Gastrocnemius medialis (tissue), 4 donors: ENCODE measurements at regions not wholly inside any gene's neighbourhood (a gene's known extent, or its start where the extent isn't known, plus 50 kb on each side); places are given as distances from the start of the nearest gene placed in this dataset.

Experiments used
- ATAC-seq, 2 donors: fragments of 150-250 bp; one replicate each; pipeline ENCODE4 v1.9.1; 2016
- DNase-seq, 2 donors: peaks; one replicate each; pipeline ENCODE4 v3.0.0-alpha.2; 2019
- H3K27ac ChIP-seq, 4 donors: fragments of 200-600 bp; sonication (generic); 1 replicate in 1 of 4; 2 replicates in 3 of 4; pipeline ENCODE4 v1.5.1; 2016 to 2018; ENCODE audit warnings: mild to moderate bottlenecking in 2 of 4, moderate library complexity in 1 of 4
- H3K27me3 ChIP-seq, 3 donors: fragments of 200-600 bp; sonication (generic) in 2 of 3; 1 replicate in 1 of 3; 2 replicates in 2 of 3; pipeline versions ENCODE4 v1.5.1 to v1.6.0; 2016 to 2019; ENCODE audit warnings: mild to moderate bottlenecking in 1 of 3, moderate library complexity in 1 of 3
- H3K36me3 ChIP-seq, 2 donors: fragments of 200-600 bp; sonication (generic) in 1 of 2; one replicate each; pipeline ENCODE4 v1.5.1; 2017 to 2018
- H3K4me1 ChIP-seq, 2 donors: fragments of 200-600 bp; sonication (generic) in 1 of 2; one replicate each; pipeline ENCODE4 v1.5.1; 2016 to 2017; ENCODE audit warnings: mild to moderate bottlenecking in 2 of 2
- H3K4me3 ChIP-seq, 4 donors: fragments of 200-600 bp; sonication (generic) in 3 of 4; 1 replicate in 1 of 4; 2 replicates in 3 of 4; pipeline ENCODE4 v1.5.1; 2016 to 2019; ENCODE audit warnings: mild to moderate bottlenecking in 2 of 4
- H3K9me3 ChIP-seq, 3 donors: fragments of 200-600 bp; sonication (generic) in 2 of 3; 1 replicate in 1 of 3; 2 replicates in 2 of 3; pipeline ENCODE4 v1.5.1; 2016 to 2019
- POLR2A ChIP-seq, 2 donors: fragments of 450-650 bp; IDR thresholded peaks; one replicate each; pipeline ENCODE4 v1.6.1; 2017; ENCODE audit warnings: antibody characterized with exemption in 2 of 2, mild to moderate bottlenecking in 2 of 2, moderate library complexity in 2 of 2
- in situ Hi-C, 4 donors: fragments of 200-750 bp; cut with MboI; loops; one replicate each; pipeline versions ENCODE4 v1.15.0 to v1.8.0; 2017; ENCODE audit warnings: low sequenced_read_pairs in 4 of 4
- intact Hi-C: fragments of 100-400 bp; cut with DNase I; formaldehyde crosslinking; loops from one replicate; pipeline ENCODE4 v1.15.1; 2023; ENCODE audit warnings: low total_unique reads
- TF ChIP-seq, protein P1 (sequence below), 5 experiments: fragments of 450-650 bp in 3 of 5; fragments of 200-600 bp in 2 of 5; sonication (generic) in 2 of 5; IDR thresholded peaks in 4 of 5; conservative IDR thresholded peaks in 1 of 5; 1 replicate in 4 of 5; 2 replicates in 1 of 5; pipeline ENCODE4 v1.5.1; 2016 to 2019; ENCODE audit warnings: antibody characterized with exemption in 5 of 5, mild to moderate bottlenecking in 3 of 5, moderate library complexity in 3 of 5

DNA sequence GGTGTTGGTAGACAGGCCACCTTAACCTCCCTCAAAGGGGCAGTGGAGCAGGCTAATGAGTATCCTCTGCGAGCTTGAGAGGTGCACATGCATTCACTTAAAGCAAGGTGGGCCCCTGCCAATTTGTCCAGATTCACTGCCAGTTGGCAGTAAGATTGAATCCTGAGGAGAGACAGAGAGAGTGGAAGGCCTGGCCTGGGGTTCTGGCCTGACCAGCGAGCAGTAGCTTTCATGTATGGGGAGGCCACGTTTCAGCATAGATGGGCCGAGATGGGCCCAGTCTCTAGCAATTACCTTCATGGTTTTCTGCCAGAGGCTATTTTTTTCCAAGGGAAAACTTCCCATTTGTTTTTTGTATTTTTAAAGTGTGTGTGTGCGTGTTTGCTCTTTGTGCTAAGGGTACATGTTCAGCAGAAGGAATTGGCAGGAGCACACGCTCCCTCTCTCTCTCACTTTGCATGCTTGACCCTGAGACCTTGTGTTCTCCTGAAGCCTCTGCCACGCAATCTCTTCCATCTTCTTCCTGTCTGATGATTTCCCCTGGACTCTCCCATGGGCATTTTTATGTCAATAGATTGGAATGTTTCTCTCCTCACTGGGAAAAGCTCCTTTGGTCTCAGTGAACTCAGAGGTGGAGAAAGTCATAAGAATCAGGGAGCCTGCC is 215.8 kb upstream of the SFRP2 start:
- Histone ChIP-seq H3K36me3 (no peaks in the 10 kb centered on the region), H3K27ac (peak overlapping the region; percentile 46 to 73 (median 61)), H3K27me3 (no peaks in the 10 kb centered on the region), H3K4me1 (no peaks in the 10 kb centered on the region), H3K9me3 (no peaks in the 10 kb centered on the region), H3K4me3 (no peak overlapping the region)
- in situ Hi-C loops = no loop called here
- ATAC-seq (peak; percentile 79 to 91), DNase-seq (peak; percentile 42 to 65)
- intact Hi-C loops = loop anchor here (10.0 kb wide), 1 partner anchor 210 kb away; no protein-coding TSS in a partner anchor
- TF ChIP-seq, protein P1, sequence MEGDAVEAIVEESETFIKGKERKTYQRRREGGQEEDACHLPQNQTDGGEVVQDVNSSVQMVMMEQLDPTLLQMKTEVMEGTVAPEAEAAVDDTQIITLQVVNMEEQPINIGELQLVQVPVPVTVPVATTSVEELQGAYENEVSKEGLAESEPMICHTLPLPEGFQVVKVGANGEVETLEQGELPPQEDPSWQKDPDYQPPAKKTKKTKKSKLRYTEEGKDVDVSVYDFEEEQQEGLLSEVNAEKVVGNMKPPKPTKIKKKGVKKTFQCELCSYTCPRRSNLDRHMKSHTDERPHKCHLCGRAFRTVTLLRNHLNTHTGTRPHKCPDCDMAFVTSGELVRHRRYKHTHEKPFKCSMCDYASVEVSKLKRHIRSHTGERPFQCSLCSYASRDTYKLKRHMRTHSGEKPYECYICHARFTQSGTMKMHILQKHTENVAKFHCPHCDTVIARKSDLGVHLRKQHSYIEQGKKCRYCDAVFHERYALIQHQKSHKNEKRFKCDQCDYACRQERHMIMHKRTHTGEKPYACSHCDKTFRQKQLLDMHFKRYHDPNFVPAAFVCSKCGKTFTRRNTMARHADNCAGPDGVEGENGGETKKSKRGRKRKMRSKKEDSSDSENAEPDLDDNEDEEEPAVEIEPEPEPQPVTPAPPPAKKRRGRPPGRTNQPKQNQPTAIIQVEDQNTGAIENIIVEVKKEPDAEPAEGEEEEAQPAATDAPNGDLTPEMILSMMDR (IDR thresholded peaks at IDR 0.05 in 4 of 5, conservative IDR thresholded peaks at IDR 0.05 in 1 of 5) = no peak
- TF ChIP-seq POLR2A (IDR thresholded peaks at IDR 0.05) = no peak

DNA sequence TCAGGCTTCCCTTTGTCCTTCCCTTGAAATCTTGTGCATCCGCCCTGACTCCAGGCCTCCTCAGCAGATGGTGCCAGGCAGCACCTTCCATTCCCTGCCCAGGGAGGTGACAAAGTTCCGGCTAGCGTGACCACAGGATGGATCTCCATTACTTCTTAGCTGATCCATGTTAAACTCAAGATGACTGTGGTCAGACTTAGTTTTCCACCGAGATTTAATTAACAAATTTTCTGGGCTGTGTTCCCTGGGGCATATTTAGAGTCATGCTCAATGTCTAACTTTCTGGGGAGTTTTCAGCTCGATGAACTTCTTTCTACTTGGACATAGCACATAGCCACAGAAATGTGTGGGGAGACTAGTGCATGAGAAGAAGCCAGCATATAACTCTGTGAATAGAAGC is 215.1 kb upstream of the SFRP2 start:
- TF ChIP-seq, protein P1 (IDR thresholded peaks at IDR 0.05 in 4 of 5, conservative IDR thresholded peaks at IDR 0.05 in 1 of 5) = no peak
- no peak for TF ChIP-seq POLR2A (IDR thresholded peaks at IDR 0.05)
- no peak for ATAC-seq
- in situ Hi-C loops = no loop called here
- Histone ChIP-seq H3K27ac (peak overlapping the region; percentile 46 to 70 (median 52)), H3K4me1 (no peaks in the 10 kb centered on the region), H3K9me3 (no peaks in the 10 kb centered on the region), H3K36me3 (no peaks in the 10 kb centered on the region), H3K4me3 (no peak overlapping the region), H3K27me3 (no peaks in the 10 kb centered on the region)
- no peak for DNase-seq
- intact Hi-C loops = loop anchor here (10.0 kb wide), 1 partner anchor 209 kb away; no protein-coding TSS in a partner anchor

DNA sequence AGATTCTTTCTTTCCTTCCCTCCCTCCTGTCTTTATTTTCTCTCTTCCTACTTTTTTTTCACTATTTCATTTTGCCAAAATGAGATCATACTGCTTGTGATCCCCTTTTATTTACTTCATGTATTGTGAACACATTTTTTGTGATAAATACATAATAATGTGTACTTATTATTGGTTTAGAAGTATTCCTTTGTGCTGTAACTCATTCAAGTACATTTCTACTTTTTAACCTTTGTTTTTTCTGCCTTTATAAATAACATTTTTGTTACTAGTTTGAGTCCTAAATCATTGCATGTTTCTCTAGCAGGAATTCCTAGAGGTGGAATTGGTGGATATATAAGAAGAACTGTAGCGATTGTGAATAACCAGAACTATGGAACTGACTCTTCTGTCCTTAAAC is 214.5 kb upstream of the SFRP2 start:
- no peak for DNase-seq
- no peak overlapping the region for H3K4me3 ChIP-seq
- H3K27me3 ChIP-seq = no peaks in the 10 kb centered on the region
- no peaks in the 10 kb centered on the region for H3K36me3 ChIP-seq
- TF ChIP-seq, protein P1 (IDR thresholded peaks at IDR 0.05 in 4 of 5, conservative IDR thresholded peaks at IDR 0.05 in 1 of 5) = no peak
- H3K27ac ChIP-seq = peak overlapping the region in 2 of 4 donors; percentile 54 to 70
- H3K4me1 ChIP-seq = no peaks in the 10 kb centered on the region
- H3K9me3 ChIP-seq = no peaks in the 10 kb centered on the region
- intact Hi-C loops = loop anchor here (10.0 kb wide), 1 partner anchor 209 kb away; no protein-coding TSS in a partner anchor
- ATAC-seq = no peak
- in situ Hi-C loops = no loop called here

DNA sequence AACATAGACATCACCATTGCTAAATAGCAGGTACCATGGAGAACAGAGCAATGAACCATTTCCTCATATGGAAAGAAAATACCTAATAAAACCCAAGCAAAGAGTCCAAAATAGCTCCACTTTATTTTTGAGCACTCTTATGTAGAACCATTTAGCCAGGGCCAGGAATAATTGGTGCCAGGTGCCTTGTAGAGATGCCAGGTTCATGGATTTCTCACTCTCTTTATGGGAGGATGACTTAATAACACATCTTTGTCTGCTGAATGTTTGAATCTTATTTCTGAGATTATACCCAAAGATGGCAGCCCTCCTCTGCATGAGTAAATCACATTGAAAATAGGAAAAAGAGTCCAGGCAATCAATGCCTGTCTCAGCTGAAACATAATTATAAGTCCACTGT is 212.3 kb upstream of the SFRP2 start:
- no peak for TF ChIP-seq POLR2A (IDR thresholded peaks at IDR 0.05)
- TF ChIP-seq, protein P1 (IDR thresholded peaks at IDR 0.05 in 4 of 5, conservative IDR thresholded peaks at IDR 0.05 in 1 of 5) = no peak
- intact Hi-C loops = loop anchor here (10.0 kb wide), 1 partner anchor 206 kb away; no protein-coding TSS in a partner anchor

More for the DNA sequence above, 212.3 kb upstream of the SFRP2 start:
- in situ Hi-C loops = no loop called here
- DNase-seq (no peak), ATAC-seq (no peak)
- H3K36me3 ChIP-seq = no peaks in the 10 kb centered on the region
- H3K27me3 ChIP-seq = no peaks in the 10 kb centered on the region
- no peaks in the 10 kb centered on the region for H3K9me3 ChIP-seq
- H3K4me1 ChIP-seq = no peaks in the 10 kb centered on the region
- no peak overlapping the region for H3K27ac ChIP-seq
- no peak overlapping the region for H3K4me3 ChIP-seq
